Stimulated activated CD4-positive, alpha-beta T cell treated with anti-CD3 and anti-CD28 coated beads, Interleukin-12 subunit alpha, Interleukin-12 subunit beta, amount 100 ng/mL, for 48 hours (primary cell): ENCODE measurements at regions not wholly inside any gene's neighbourhood (a gene's known extent, or its start where the extent isn't known, plus 50 kb on each side); places are given as distances from the start of the nearest gene placed in this dataset.

ENCODE experiments used
- DNase-seq, 3 donors: peaks; one replicate each; pipeline ENCODE4 v3.0.0-alpha.2; 2020; ENCODE audit warnings: low read depth in 2 of 3, low spot score in 1 of 3

DNA sequence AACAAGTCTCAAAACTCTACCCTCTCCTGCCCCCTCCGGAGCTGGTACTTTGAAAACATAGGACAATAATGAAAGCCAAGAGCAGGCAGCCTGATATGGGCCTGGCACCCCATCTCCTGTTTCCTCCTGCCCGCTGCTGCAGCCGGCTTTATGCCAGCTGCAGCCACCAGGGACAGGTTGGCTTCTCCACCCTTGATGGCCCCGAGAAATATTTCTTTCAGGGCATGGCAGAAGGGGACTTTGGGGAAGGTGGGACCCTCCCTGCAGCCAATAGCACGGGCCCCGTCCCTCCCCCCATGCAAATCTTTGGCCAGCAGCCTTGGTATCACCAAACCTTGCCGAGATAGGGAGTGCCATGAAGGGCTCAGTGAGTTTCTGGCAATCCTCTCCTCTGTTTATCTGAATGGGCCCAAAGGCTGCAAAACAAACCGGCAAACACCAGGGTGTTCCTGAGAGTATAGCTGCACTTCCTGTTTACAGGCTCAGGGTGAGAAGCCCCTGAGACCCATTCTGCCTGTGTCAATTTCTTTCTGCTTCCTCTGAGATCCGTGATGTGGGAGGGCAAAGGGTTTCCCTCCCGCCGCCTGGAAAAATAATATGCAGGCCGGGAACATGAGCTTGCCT lies 73.4 kb upstream of the BOD1 start:
- DNase-seq = no peak

DNA sequence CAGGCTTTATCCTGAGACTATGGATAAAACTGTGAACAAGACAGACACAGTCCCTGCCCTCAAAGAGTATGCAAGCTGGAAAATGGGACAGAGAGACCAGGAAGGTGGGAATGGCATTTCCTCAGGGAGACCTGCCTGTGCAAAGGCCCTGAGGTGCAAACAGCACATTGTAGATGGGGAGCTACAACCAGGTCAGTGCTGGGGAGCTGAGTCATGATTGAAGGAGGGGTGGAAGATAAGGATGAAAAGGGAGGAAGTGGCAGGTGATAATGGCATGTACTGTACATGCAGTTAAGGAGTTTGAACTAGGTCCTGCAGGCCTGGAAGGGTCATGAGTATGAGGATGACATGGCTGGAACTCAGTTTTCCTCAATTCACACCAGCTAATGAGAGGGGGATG lies 75.5 kb upstream of the BOD1 start:
- DNase-seq = no peak

DNA sequence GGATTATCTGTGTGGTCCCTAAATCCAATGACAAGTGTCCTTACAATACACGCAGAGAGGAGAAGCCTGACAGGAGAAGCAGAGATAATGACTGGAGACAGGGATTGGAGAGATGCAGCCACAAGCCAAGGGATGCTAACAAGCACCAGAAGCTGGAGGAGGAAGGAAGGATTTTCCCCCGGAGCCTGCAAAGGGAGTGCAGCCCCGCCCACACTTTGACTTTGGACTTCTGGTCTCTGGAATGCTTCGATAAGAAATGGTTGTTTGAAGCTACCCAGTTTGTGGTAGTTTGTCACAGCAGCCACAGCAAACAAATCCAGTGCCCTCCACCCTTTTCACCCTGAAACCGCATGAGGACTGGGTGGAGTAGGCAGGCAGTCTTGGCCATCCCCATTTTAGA lies 77.2 kb upstream of the BOD1 start:
- DNase-seq = no peak

GRCh38 chr5:173696216-173696615 lies 79.8 kb upstream of the BOD1 start:
- no peak for DNase-seq

- no peak for DNase-seq
Observed at GRCh38 chr5:173697931-173698579, 81.6 kb upstream of the BOD1 start.

DNA sequence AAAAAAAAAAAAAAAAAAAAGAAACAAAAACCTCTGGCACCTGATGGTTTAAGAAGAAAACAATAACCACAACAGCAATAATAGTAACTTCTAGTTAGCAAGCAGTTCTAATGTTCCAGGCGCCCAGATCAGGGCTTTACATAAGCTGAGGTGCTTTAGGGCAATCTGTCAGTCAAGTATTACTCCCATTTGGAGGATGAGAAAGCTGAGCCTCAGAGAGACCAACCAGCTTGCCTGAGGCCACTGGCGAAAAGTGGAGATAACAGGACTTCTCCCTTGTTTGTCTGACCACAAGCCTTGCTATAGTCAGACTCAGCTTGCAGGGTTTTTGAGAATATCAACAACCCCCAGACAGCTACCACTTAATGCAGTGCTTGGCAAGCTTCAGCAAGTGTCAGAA lies 83.5 kb upstream of the BOD1 start:
- no peak for DNase-seq

DNA sequence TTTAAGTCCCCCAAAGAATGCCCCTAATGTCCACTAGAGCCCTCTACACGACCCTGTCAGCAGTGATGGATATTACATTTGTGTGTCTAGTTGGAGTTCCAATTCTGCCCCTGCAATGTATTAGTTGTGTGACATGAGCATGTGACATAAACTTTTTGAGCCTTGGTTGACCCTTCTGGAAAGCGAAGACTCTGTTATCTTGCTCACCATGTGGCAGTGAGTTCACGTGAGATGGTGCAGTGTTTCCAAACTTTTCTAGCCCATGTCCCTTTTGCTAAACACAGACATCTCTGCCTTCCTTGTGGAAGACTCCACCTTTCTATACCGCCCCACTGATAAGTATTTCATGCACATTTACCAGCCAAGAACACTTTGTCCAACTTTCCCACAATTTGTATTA lies 87.0 kb upstream of the BOD1 start:
- no peak for DNase-seq

GRCh38 chr5:173704615-173705511 lies 88.4 kb upstream of the BOD1 start:
- no peak for DNase-seq

DNA sequence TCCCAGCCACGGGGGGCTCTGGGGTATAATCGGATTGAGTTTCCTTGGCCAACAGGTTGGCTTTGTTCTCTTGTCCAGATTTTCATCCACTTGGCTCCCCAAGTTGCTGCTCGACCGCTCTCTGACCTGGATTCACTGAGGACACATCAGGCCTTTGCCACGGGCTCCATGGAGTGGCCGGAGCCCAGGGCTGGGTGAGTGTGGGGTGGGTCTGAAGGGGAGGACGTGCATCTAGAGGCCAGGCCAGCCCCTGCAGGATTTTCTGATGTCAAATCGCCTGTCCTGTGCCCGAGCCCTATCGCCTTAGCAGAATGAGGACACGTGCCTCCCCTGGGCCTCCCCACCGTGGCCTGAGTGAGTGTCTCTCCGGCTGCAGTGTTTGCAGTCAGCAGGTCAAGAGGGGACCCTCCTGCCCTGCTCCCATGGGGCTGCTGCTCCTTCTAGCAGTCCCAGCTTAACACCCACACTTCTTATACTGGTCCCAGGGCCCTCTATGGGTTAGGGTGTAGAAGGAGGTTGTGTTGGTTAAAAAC lies 89.1 kb upstream of the BOD1 start:
- no peak for DNase-seq

DNA sequence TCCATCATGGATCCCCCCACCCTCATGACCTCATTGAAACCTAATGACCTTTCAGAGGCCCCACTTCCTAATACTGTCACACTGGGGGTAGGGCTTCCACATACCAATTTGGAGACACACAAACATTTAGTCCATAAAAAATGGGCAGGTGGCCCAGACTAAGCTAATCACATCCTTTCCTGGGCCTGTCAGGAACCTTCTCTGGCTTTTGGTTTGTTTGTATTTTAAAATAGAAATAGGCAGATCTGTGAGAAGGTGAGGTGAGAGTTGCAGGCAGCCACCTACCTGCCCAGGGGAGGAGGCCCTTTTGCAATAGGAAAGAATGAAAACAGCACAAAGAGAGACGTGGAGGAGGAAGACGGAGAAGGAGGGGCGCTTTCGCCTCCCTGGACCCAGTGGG lies 90.2 kb upstream of the BOD1 start:
- no peak for DNase-seq

DNA sequence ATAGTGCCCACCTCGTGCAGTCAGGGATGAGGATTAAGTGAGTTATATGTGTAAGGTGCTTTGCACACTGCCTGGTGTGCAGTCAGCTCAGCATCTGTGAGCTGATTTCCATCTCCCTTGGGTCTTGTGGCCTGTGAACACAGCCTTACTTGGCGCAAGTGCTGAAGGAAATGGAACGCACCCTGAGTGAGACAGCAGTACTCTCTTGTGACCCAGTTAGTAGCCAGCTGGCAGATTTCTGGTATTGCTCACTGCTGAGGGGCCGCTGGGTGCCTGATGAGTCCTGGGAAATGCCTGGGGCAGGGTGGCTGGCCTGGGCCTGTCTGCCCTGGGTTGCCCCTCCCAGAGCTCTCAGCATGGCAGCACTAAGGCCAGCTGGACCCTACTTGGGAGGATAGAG lies 90.9 kb upstream of the BOD1 start:
- DNase-seq = no peak

DNA sequence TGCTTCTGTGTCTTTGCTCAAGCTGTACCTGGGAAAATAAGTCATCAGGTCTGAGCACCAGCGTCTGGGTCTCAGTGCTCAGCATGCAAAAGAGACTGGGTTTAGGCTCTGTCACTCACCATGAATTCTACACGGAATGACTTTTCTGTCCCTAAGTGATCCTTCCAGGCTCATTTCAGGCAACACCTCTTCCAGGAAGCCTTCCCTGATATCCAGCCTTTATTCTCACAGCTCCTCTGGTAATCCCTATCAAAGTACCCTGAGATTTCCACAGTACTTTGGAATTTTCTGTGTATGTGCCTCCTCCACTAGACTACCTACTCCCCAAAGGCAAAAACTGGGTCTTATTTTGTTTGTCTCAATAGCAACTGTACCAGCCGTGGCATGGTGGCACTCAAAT lies 92.7 kb upstream of the BOD1 start:
- no peak for DNase-seq

- DNase-seq = no peak
Observed at GRCh38 chr5:173709761-173710160, 93.3 kb upstream of the BOD1 start.

DNA sequence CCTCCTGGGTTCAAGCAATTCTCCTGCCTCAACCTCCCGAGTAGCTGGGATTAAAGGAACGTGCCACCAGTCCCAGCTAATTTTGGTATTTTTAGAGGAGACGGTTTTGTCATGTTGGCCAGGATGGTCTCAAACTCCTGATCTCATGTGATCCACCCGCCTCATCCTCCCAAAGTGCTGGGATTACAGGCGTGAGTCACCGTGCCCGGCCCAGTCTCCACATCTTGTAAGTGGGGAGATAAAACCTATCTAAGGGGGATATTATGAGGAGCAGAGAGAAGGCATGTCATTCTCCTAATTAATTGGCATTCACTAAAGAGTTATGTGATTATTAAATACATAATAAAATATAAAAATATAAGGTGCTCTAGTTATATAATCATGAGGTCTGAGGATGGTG lies 94.1 kb upstream of the BOD1 start:
- no peak for DNase-seq

DNA sequence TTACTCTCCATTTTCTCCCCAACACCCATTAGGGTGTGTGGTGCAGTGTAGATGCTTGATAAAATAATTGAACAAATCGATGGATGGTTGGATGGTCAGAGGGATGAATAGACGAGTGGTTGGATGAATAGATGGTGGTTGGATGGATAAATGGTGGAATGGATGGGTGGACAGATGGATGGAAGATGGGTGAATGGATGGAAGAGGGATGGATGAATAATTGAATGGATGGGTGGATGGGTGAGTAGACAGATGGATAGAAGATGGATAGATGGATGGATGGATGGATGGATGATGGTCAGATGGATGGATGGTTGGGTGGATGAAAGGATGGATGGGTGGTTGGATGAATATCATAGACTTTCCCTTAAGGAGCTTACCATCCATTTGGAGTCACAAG lies 95.0 kb upstream of the BOD1 start:
- DNase-seq = no peak

DNA sequence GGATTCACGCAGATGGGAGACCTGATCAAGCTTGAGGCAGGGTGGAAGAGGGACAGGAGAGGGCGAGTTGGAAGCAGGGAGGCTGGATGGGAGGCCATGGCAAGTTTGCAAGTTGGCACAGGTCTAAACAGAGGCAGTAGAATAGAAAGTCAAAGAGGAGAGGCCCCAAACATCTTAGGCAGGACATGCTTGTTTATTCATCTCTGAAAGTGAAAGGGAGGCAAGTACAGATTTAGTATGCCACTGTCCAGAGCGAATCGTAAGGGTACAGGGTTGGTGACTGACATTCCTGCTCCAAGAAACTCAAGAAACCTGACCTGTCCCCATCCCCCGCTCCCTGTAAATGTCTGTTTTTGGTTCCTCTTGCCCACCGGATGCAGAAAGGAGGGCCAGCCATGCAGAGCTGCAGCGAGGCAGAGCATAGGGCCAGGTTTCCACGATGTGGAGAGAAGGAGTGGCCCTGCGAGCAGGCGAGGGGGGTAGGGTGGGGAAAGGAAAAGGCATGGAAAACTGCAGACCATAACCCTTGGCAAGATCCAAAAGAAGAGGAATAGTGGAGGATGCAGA lies 96.2 kb upstream of the BOD1 start:
- DNase-seq = no peak

DNA sequence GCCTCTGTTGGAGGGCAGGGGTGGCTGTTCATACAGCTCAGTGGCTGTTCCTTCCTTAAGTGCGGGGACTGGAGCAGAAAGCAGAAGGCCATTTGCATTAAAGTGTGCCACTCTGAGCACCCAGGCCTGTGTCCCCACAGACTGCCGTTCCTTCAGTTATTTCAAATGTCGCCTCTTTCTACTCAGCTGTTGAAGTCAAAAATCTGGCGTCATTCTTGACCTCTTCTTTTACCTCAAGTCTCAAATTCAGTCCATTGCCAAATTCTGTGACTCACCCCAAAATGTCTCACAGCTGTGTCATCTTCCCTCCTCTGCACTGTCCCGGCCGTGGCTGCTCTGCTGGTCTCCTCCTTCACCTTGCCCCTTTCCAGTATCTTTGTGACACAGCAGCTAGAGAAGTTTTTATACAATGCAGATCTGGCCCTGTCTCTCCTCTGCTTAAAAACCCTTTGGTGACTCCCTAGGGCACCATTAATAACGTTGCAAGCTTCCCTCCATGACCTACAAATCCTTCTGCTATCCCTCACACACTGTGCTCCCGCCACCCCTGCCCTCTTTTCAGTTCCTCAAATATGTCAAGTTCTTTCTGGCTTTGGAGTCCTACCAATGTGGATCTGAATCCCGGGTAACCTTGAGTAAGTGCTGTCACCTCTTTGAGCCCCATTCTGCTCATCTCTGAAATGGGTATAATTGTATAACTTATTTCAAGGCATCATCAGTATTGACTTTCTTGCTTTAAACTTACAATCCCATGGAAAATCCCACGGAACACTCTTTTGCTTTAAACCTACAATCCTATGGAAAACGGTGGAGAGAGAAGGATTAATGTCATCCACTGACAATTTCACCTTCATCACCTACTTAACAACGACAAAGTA lies 98.3 kb upstream of the BOD1 start:
- DNase-seq = no peak

- DNase-seq = no peak
Observed at GRCh38 chr5:173715607-173716006, 99.2 kb upstream of the BOD1 start.

DNA sequence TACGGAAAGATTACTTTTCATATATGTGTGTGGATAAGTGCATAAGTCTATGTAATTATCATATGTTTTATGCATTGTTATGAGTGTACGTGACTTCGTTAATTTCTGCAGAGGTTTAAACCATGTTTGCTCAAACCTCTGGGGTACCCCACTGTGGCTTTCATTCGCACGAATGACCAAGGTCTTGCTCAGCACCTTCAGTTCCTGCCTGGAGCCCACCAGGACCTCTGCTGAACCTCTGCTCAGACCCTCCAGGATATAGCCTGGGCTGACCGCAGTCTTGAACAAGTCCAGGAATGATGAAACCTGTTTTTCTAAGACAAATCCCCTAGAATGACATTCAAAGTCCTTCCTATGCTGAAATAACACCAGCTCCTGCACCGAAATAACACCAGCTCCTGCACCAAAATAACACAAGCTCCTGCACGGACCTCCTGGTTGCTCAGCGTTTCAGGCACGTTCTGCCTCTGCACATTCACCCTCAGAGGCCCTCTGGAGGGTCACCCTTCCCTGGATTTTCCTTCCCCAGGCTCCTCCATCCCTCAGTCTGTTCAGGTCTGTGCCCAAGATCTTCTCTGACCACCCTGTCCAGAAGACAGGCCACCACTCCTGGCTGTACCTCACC lies 99.7 kb upstream of the BOD1 start:
- DNase-seq = no peak

DNA sequence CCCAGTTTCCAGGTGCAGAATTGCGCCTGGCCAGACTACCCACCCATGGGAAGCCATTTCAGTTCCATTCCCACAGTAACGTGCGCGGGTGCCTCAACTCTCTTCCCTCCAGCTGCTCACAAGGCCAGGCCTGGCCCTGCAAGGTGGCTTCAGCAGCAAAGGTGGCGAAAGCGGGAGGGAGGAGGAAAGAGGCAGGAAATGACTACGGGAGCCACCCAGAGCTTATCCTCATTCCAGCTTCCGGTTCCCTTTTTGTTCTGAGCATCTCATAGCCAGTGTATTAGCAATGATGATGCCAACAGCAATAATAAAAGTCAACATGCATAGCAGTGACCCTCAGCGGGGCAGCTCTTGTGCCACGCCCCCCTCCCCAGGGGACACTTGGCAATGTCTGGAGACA lies 101.5 kb upstream of the BOD1 start:
- no peak for DNase-seq
